ENCODE measurements at regions not wholly inside any gene's neighbourhood (a gene's known extent, or its start where the extent isn't known, plus 50 kb on each side); places are given as distances from the start of the nearest gene placed in this dataset.

GRCh38 chr1:233549404-233549803 lies 64.5 kb upstream of the KCNK1 start:
- TF ChIP-seq GATA2 (IDR thresholded peaks at IDR 0.05; ENCODE audit: low read depth, low read length) (no peak), GATA3 (IDR thresholded peaks at IDR 0.05; ENCODE audit: low read depth, low read length) (no peak)
